Esophagus mucosa (tissue), 1 donor: ENCODE measurements at regions not wholly inside any gene's neighbourhood (a gene's known extent, or its start where the extent isn't known, plus 50 kb on each side); places are given as distances from the start of the nearest gene placed in this dataset.
A peak's percentile ranks its signal among the peaks of the same experiment; 100 is the strongest.
"Not testable (repeated sequence)": the region's sequence is repeated elsewhere in the genome, so short reads cannot be mapped to it uniquely, and the experiment has no call there.

Source experiments
- ATAC-seq: fragments of 200-7000 bp; cut with Tn5 transposase; one replicate; pipeline ENCODE4 v1.9.1; 2020
- donor health status: DM: yes; HTN: yes; CAD: no.

GRCh38 chr14:62429683-62430082, 615.6 kb downstream of the KCNH5 start:
- no peak for ATAC-seq

GRCh38 chr14:62431496-62431895, 613.8 kb downstream of the KCNH5 start:
- peak; percentile 8 for ATAC-seq

GRCh38 chr14:62432955-62433354, 612.3 kb downstream of the KCNH5 start:
- no peak for ATAC-seq

GRCh38 chr14:62436261-62436660, 609.0 kb downstream of the KCNH5 start:
- no peak for ATAC-seq

- ATAC-seq, result no peak
Measured at GRCh38 chr14:62439210-62439609, 606.0 kb downstream of the KCNH5 start.

GRCh38 chr14:62443796-62444195, 601.5 kb downstream of the KCNH5 start:
- peak; percentile 54 for ATAC-seq

- no peak for ATAC-seq
Measured at GRCh38 chr14:62445570-62445969, 599.7 kb downstream of the KCNH5 start.

GRCh38 chr14:62451221-62451620, 594.0 kb downstream of the KCNH5 start:
- peak; percentile 72 for ATAC-seq

GRCh38 chr14:62453226-62453625, 592.0 kb downstream of the KCNH5 start:
- ATAC-seq, result no peak

- no peak for ATAC-seq
Measured at GRCh38 chr14:62455446-62455845, 589.8 kb downstream of the KCNH5 start.

GRCh38 chr14:62462988-62463387, 582.3 kb downstream of the KCNH5 start:
- ATAC-seq, result no peak

GRCh38 chr14:62468946-62469345, 576.3 kb downstream of the KCNH5 start:
- no peak for ATAC-seq

- ATAC-seq, result no peak
Measured at GRCh38 chr14:62470935-62471334, 574.3 kb downstream of the KCNH5 start.

GRCh38 chr14:62491146-62491545, 554.1 kb downstream of the KCNH5 start:
- ATAC-seq, result no peak

GRCh38 chr14:62497708-62498107, 547.5 kb downstream of the KCNH5 start:
- ATAC-seq, result no peak

GRCh38 chr14:62501021-62501750, 544.1 kb downstream of the KCNH5 start:
- peak; percentile 66 for ATAC-seq

- no peak for ATAC-seq
Measured at GRCh38 chr14:62505045-62505444, 540.2 kb downstream of the KCNH5 start.

- ATAC-seq, result not testable (repeated sequence)
Measured at GRCh38 chr14:62521309-62521708, 523.9 kb downstream of the KCNH5 start.

- ATAC-seq, result no peak
Measured at GRCh38 chr14:62528296-62528695, 517.0 kb downstream of the KCNH5 start.

GRCh38 chr14:62532181-62532580, 513.1 kb downstream of the KCNH5 start:
- no peak for ATAC-seq

- ATAC-seq, result no peak
Measured at GRCh38 chr14:62546862-62547474, 498.3 kb downstream of the KCNH5 start.

GRCh38 chr14:62557416-62557815, 487.8 kb downstream of the KCNH5 start:
- ATAC-seq, result no peak

GRCh38 chr14:62558451-62558850, 486.8 kb downstream of the KCNH5 start:
- no peak for ATAC-seq

GRCh38 chr14:62585247-62585646, 460.0 kb downstream of the KCNH5 start:
- ATAC-seq, result no peak

- ATAC-seq, result peak; percentile 52
Measured at GRCh38 chr14:62592877-62593276, 452.4 kb downstream of the KCNH5 start.
